ENCODE measurements at regions not wholly inside any gene's neighbourhood (a gene's known extent, or its start where the extent isn't known, plus 50 kb on each side); places are given as distances from the start of the nearest gene placed in this dataset.
"Not testable (repeated sequence)": the region's sequence is repeated elsewhere in the genome, so short reads cannot be mapped to it uniquely, and the experiment has no call there.

- no peak overlapping the region for H3K4me3 ChIP-seq (ENCODE audit: low read length)
- DNase-seq (ENCODE audit: low read depth), result peak; percentile 27
- TF ChIP-seq CTCF (IDR thresholded peaks at IDR 0.05; ENCODE audit: insufficient read depth, low read depth, low read length, missing control alignments), result no peak
These were observed 224.2 kb downstream of the NPR3 start for GRCh38 chr5:32935283-32935682.

- TF ChIP-seq CTCF (IDR thresholded peaks at IDR 0.05; ENCODE audit: insufficient read depth, low read depth, low read length, missing control alignments), result no peak
- H3K4me3 ChIP-seq (ENCODE audit: low read length), result no peak overlapping the region
- DNase-seq (ENCODE audit: low read depth), result peak; percentile 23
These were observed 225.2 kb downstream of the NPR3 start for GRCh38 chr5:32936329-32936728.

- H3K4me3 ChIP-seq (ENCODE audit: low read length), result no peak overlapping the region
- TF ChIP-seq CTCF (IDR thresholded peaks at IDR 0.05; ENCODE audit: insufficient read depth, low read depth, low read length, missing control alignments), result peak; percentile 46
- DNase-seq (ENCODE audit: low read depth), result peak; percentile 55
These were observed 231.3 kb downstream of the NPR3 start for GRCh38 chr5:32942225-32942989.

GRCh38 chr5:32949286-32949970, 238.3 kb downstream of the NPR3 start:
- TF ChIP-seq CTCF (IDR thresholded peaks at IDR 0.05; ENCODE audit: insufficient read depth, low read depth, low read length, missing control alignments), result no peak
- H3K4me3 ChIP-seq (ENCODE audit: low read length), result no peak overlapping the region
- peak; percentile 57 for DNase-seq (ENCODE audit: low read depth)

- H3K4me3 ChIP-seq (ENCODE audit: low read length), result no peak overlapping the region
- DNase-seq (ENCODE audit: low read depth), result no peak
- TF ChIP-seq CTCF (IDR thresholded peaks at IDR 0.05; ENCODE audit: insufficient read depth, low read depth, low read length, missing control alignments), result no peak
These were observed 239.9 kb downstream of the NPR3 start for GRCh38 chr5:32951003-32951402.

- H3K4me3 ChIP-seq (ENCODE audit: low read length), result no peak overlapping the region
- no peak for TF ChIP-seq CTCF (IDR thresholded peaks at IDR 0.05; ENCODE audit: insufficient read depth, low read depth, low read length, missing control alignments)
- DNase-seq (ENCODE audit: low read depth), result no peak
These were observed 240.8 kb downstream of the NPR3 start for GRCh38 chr5:32951878-32952277.

- H3K4me3 ChIP-seq (ENCODE audit: low read length); DNase-seq (ENCODE audit: low read depth): not testable (repeated sequence)
These were observed 241.3 kb downstream of the NPR3 start for GRCh38 chr5:32952421-32952820.

Data from epithelial cell of esophagus (primary cell).